PFSK-1 (cell line): ENCODE measurements at regions not wholly inside any gene's neighbourhood (a gene's known extent, or its start where the extent isn't known, plus 50 kb on each side); places are given as distances from the start of the nearest gene placed in this dataset.

Experiments used
- POLR2AphosphoS5 ChIP-seq: IDR thresholded peaks from 2 replicates; pipeline ENCODE4 v1.6.1; 2012; ENCODE audit warnings: low read depth, mild to moderate bottlenecking, control low read depth, low read length, moderate library complexity
- REST ChIP-seq, 2 experiments: IDR thresholded peaks; 2 replicates each; pipeline versions ENCODE4 v1.6.1 to v1.8.0; 2011 to 2012; ENCODE audit warnings: low read depth in 2 of 2, low read length in 2 of 2, control low read depth in 1 of 2, inconsistent platforms in 1 of 2, mild to moderate bottlenecking in 1 of 2, moderate library complexity in 1 of 2; ENCODE audit not compliant: insufficient read depth in 1 of 2
- TAF1 ChIP-seq: IDR thresholded peaks from 2 replicates; pipeline ENCODE4 v1.6.1; 2012; ENCODE audit warnings: low read length, control low read depth, borderline replicate concordance; ENCODE audit not compliant: insufficient read depth

- no peak for TF ChIP-seq TAF1
- no peak for TF ChIP-seq POLR2AphosphoS5
- TF ChIP-seq REST (IDR thresholded peaks at IDR 0.05; ENCODE audit: insufficient read depth in 1 of 2, low read depth in 2 of 2, low read length in 2 of 2) = no peak
Observed at GRCh38 chr10:28975891-28976531, 298.7 kb downstream of the BAMBI start.
